Dermis blood vessel endothelial cell (primary cell): ENCODE measurements at regions not wholly inside any gene's neighbourhood (a gene's known extent, or its start where the extent isn't known, plus 50 kb on each side); places are given as distances from the start of the nearest gene placed in this dataset.

Experiments used
- DNase-seq: peaks from one replicate; pipeline ENCODE4 v3.0.0; 2010

GRCh38 chr12:105850103-105850968 lies 288.4 kb downstream of the NUAK1 start:
- peak; percentile 69 for DNase-seq

GRCh38 chr12:105852496-105852895 lies 286.3 kb downstream of the NUAK1 start:
- DNase-seq, result no peak

- DNase-seq, result peak; percentile 7
These were observed 285.8 kb downstream of the NUAK1 start for GRCh38 chr12:105852951-105853350.

DNA sequence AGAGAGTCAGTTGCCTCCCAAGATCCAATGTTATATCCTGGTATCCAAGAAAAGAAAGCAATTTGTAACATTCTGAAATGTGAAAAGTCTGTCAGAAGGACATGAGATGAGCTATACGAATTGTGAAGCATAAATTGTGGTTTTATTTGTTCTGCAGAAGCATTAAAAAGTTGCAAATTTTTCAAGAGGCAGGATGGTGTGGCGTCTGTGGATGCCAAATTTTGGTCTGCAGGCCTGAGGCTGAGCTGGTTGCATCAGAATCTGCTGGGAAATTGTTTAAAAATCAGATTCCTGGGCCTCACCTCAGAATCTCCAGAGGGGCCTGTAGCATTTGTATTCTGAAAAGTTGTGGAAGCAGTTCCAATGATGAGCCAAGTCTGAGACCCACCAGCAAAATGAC lies 284.7 kb downstream of the NUAK1 start:
- DNase-seq, result no peak

DNA sequence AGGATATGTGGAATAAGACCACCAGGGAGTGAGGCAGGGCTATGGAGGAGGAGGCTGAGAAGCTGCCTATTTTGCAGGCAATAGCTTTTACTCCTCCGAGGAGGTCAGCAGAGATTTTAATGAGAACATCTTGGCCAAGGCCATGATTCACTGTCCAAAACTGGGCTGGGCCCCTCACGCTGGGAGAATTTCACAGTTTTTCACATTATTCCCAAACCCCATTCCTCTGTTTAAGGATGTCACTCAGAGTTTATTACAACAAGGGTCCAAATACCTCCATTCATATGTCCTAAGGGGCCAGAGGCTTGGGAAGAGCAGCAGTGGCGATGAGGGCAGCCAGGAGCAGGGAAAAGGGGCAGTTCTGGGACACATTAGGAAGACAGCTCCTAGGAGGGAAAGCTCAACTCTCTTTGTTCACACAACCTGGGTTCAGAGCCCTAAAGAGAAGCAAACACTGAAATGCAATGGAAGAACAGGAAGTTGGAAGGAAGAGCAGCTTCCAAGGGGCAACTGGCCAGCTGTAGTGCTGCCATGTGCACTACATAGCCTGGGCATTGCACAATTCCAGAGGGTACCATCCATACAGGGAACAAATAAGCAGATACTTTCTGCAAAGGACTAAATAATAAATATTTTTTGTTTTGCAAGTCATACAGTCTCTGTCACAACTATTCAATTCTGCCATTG lies 283.2 kb downstream of the NUAK1 start:
- DNase-seq, result no peak

GRCh38 chr12:105856048-105856405 lies 282.7 kb downstream of the NUAK1 start:
- DNase-seq, result no peak

DNA sequence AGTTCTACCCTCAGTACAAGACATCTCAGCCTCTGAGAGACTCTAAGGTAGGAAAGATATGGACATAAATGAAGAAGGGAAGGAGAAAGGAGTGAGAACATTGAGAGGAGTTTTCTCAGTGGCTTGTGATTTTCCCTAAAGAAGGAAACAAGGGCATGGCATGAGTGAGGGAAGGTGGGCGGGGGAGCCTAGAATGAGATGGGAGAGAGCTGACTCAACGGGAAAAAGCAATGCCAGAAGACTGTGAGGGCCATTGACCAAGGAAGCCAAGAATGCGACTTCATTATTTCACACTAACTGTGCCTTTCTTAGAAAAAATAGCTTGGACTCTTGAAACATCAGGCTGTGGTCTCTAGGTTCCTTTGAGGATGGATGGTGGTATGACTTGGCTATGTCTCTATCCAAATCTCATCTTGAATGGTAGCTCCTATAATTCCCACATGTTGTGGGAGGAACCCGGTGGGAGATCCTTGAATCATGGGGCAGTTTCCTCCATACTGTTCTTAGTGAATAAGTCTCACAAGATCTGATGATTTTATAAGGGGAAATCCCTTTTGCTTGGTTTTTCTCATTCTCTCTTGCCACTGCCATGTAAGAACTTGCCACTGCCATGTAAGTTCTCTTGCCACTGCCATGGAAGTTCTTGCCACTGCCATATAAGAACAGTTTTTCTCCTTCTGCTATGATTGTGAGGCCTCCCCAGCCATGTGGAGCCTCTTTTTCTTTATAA lies 279.6 kb downstream of the NUAK1 start:
- DNase-seq, result no peak

DNA sequence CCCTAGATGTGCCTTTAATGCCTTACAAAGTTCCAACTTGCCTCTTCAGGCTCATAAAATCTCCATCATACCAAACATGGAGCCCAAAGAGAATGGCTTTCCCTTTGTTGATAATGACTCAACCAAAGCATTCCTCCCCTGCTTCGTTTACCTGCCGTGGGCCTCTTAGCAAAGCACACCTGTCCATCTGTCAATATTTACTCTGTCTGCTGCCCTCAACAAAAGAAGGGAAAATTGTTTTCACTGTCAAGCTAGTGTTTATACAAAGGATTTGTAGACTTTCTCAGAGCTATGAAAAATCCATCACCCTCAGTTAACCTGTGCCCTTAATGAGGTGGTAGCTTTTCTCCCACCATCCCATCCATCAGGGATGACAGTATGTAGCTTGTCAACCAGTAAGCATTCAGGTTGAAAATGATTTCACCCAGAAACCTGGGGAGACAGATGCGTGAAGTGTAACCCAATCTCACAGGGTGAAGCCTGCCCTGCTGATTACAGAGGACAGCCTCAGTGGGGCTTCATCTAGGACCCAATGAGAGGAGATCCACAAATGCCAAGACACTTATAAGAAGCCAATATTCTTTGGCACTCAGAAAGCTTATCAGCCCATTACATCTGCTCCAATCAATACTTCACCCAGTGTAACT lies 278.1 kb downstream of the NUAK1 start:
- no peak for DNase-seq

DNA sequence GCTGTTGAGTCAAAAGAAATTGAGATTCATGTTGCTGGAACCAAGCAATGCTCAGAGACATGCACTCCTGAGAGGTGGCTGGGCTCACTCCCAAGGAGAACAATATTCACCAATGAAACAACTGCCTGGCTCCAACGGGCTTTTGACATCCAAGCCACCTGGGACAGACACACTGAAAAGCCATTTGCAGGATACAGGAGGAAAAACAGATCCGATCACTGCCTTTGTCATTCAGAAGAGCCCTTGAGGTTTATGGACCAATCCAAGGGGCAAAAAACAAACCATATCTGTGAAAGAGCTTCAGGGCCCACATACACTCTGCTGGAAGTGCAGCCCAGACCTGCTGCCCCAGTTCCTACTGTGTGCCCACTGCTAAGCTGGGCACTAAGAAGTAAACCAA lies 277.5 kb downstream of the NUAK1 start:
- DNase-seq, result no peak

DNA sequence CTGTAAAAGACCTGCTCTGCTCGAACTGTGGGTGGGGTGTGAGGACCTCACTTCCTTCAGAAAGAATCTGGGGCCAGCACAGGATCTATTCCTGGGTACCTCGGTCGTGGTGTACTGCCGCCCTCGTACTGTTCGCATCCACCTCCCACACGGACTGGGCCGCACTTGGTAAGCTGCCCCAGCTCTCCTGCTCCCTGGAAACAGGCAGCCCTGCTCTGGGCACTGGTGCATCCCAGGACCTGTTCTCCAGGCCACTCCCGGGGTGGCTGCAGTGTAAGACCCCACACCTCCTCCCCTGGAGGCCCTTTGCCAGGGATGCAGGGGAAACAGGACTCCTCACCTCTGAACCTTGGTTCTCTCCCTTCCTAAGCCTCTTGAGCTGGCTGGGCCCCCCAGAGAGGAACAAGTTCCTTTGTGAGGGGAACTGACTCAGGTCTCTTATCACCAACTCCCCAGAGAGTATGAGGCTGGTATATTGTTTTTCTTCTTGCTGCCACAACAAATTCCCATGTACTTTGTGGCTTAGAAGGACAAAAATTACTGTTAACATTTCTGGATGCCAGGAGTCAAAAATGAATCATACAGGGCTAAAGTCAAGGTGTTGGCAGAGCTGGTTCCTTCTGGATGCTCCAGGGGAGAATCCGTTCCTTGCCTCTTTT lies 276.5 kb downstream of the NUAK1 start:
- no peak for DNase-seq

GRCh38 chr12:105864316-105864715 lies 274.4 kb downstream of the NUAK1 start:
- DNase-seq, result no peak

GRCh38 chr12:105864901-105865300 lies 273.9 kb downstream of the NUAK1 start:
- DNase-seq, result no peak

- DNase-seq, result no peak
These were observed 272.9 kb downstream of the NUAK1 start for GRCh38 chr12:105865886-105866285.

DNA sequence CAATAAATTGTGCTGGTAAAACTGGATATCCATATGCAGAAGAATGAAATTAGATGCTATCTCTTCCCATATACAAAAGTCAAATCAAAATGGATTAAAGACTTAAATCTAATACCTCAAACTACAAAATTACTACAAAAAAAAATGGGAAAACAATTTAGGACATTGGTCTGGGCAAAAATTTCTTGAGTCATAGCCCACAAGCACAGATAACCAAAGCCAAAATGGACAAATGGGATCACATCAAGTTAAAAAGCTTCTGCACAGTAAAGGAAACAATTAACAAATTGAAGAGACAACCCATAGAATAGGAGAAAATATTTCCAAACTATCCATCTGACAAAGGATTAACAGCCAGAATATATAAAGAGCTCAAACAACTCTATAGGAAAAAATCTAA lies 264.6 kb downstream of the NUAK1 start:
- DNase-seq, result no peak

- no peak for DNase-seq
These were observed 262.3 kb downstream of the NUAK1 start for GRCh38 chr12:105876396-105876927.

DNA sequence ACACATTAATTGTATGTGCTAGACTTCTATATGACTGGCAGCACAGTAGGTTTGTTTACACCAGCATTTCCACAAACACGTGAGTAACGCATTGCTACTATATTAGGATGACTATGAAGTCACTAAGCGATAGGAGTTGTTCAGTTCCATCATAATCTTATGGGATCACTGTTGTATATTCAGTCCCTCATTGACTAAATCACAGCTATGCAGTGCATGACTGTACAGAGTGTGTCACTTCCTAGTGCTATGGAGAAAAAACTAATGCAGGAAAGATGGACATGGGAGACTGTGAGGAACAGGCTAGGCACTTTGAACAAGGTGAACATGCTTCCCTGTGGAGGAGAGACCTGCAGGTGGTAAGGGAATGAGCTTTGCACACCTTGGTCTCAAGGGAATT lies 259.8 kb downstream of the NUAK1 start:
- DNase-seq, result peak; percentile 10

GRCh38 chr12:105880824-105881388 lies 257.8 kb downstream of the NUAK1 start:
- DNase-seq, result no peak

DNA sequence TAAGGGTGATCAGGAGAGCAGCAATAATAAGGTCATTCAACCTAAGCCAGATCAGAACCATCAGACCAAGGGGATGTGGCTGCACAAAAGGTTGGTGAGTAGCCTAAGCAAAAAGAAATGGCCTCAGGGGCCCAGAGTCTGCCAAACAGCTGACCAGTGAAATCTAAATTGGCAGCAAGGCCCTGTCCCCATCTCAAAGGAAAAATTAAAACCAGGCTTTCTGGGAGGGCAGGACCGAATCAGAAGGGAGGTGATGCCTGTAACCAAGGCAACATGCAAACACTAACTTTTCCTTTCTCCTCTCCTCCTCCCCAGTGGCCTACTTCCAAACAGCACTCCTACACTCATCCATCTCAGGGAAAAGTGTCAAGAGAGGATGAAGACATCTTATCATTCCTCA lies 256.4 kb downstream of the NUAK1 start:
- no peak for DNase-seq

- DNase-seq, result no peak
These were observed 251.6 kb downstream of the NUAK1 start for GRCh38 chr12:105887131-105887530.

GRCh38 chr12:105888696-105889095 lies 250.1 kb downstream of the NUAK1 start:
- no peak for DNase-seq

DNA sequence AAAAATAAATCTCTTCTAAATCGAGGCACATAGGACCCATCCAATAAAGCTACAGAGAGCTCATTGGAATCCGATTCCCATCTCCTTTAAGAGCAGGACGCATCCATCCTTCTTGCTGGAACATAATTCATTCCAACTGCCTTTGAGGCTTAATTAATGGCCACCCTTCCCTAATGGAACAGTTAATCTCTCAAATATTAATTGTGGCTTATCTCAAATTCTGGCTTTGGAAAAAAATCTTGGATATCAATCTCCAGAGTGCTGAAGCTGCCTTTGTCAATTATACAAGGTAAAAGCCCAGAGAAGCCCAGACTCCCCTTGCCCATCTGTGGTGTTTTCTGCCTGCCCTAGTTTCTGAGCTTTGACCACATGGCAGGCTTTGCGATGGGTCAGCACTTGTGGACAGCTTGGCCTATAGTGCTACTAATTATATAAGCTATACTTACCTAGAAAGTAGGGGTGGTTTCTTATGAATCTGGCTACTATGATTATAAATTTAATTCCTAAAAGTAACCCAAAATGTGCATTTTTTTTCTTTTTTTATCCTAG lies 246.3 kb downstream of the NUAK1 start:
- DNase-seq, result no peak
